HCT116 (cell line): ENCODE measurements at regions not wholly inside any gene's neighbourhood (a gene's known extent, or its start where the extent isn't known, plus 50 kb on each side); places are given as distances from the start of the nearest gene placed in this dataset.

Experiments
- ATAC-seq: fragments of 200-7000 bp; cut with Tn5 transposase; 2 replicates; pipeline ENCODE4 v1.9.1; 2020; ENCODE audit warnings: mild to moderate bottlenecking, moderate library complexity
- BruUV-seq: library from RNA; stranded (reverse); fragments of 400-500 nt; replicated peaks from 2 replicates; lab custom pipeline; 2021; lab: Mats Ljungman, UMichigan
- CTCF ChIA-PET: fragments of 300-600 bp; sonication (Branson Sonifier 250); formaldehyde crosslinking; loops from one replicate; lab custom pipeline; 2021; ENCODE audit warnings: antibody characterized with exemption; lab: Charles Lee
- POLR2A ChIA-PET: fragments of 300-600, 350-600 bp; sonication (Branson Sonifier 250); formaldehyde crosslinking; loops from one replicate; lab custom pipeline; 2021; ENCODE audit warnings: antibody characterized with exemption; lab: Charles Lee
- RAD21 ChIA-PET, 2 experiments: fragments of 300-600 bp; sonication (Branson Sonifier 250); formaldehyde crosslinking; loops; one replicate each; lab custom pipeline; 2023; ENCODE audit warnings: low total read pairs in 2 of 2; ENCODE audit not compliant: uncharacterized antibody in 2 of 2, unreplicated experiment in 2 of 2, low non-redundant PET in 1 of 2; lab: Charles Lee
- DNase-seq: peaks from one replicate; pipeline ENCODE4 v3.0.0-alpha.2; 2010; ENCODE audit warnings: low read depth, low spot score
- H2AFZ ChIP-seq: fragments of 200-600 bp; shearing (Covaris generic), sonication (generic); 2 replicates; pipeline ENCODE4 v1.6.1; 2017; ENCODE audit warnings: low read depth, mixed run types, mixed read lengths, antibody characterized with exemption, low read length; ENCODE audit not compliant: poor library complexity, severe bottlenecking
- H3K27ac ChIP-seq: 2 replicates; pipeline ENCODE4 v1.5.1; 2012; ENCODE audit warnings: low read depth, low read length
- H3K27me3 ChIP-seq: fragments of 200-600 bp; sonication (generic); 2 replicates; pipeline ENCODE4 v1.6.1; 2016; ENCODE audit warnings: mixed run types, low read length, mixed read lengths; ENCODE audit not compliant: insufficient read depth
- H3K36me3 ChIP-seq, 2 experiments: fragments of 200-500 bp in 1 of 2; fragments of 200-600 bp in 1 of 2; sonication (Bioruptor generic) in 1 of 2; sonication (generic) in 1 of 2; 2 replicates each; pipeline versions ENCODE4 v1.5.1 to v1.6.1; 2014 to 2016; ENCODE audit warnings: low read length in 2 of 2, inconsistent platforms in 1 of 2, mixed read lengths in 1 of 2, mixed run types in 1 of 2; ENCODE audit not compliant: insufficient read depth in 2 of 2, control insufficient read depth in 1 of 2
- H3K4me1 ChIP-seq, 2 experiments: fragments of 200-600 bp in 1 of 2; sonication (generic) in 1 of 2; 2 replicates each; pipeline versions ENCODE4 v1.5.1 to v1.6.1; 2012 to 2017; ENCODE audit warnings: low read length in 2 of 2, inconsistent platforms in 1 of 2, mild to moderate bottlenecking in 1 of 2, mixed read lengths in 1 of 2, mixed run types in 1 of 2, moderate library complexity in 1 of 2; ENCODE audit not compliant: insufficient read depth in 2 of 2, control insufficient read depth in 1 of 2
- H3K4me2 ChIP-seq: fragments of 200-600 bp; sonication (generic); 2 replicates; pipeline ENCODE4 v1.6.1; 2017; ENCODE audit warnings: mixed run types, low read length, mixed read lengths
- H3K4me3 ChIP-seq, 2 experiments: fragments of 200-600 bp in 1 of 2; sonication (generic) in 1 of 2; replicated peaks in 1 of 2; 2 replicates each; pipeline ENCODE4 v1.5.1; 2011 to 2016; ENCODE audit warnings: low read length in 2 of 2, control low read depth in 1 of 2, low read depth in 1 of 2, mild to moderate bottlenecking in 1 of 2, mixed read lengths in 1 of 2, mixed run types in 1 of 2
- H3K79me2 ChIP-seq: fragments of 200-600 bp; sonication (generic); 2 replicates; pipeline ENCODE4 v1.6.1; 2017; ENCODE audit warnings: mild to moderate bottlenecking, mixed run types, low read length, moderate library complexity, mixed read lengths; ENCODE audit not compliant: insufficient read depth
- H3K9ac ChIP-seq: fragments of 200-600 bp; sonication (generic); 2 replicates; pipeline ENCODE4 v1.6.1; 2016; ENCODE audit warnings: low read length, mixed read lengths
- H3K9me2 ChIP-seq: fragments of 200-600 bp; sonication (generic), shearing (Covaris generic); 2 replicates; pipeline ENCODE4 v1.6.1; 2017; ENCODE audit warnings: mixed run types, mild to moderate bottlenecking, moderate library complexity; ENCODE audit not compliant: insufficient read depth
- H3K9me3 ChIP-seq, 2 experiments: fragments of 200-500 bp in 1 of 2; fragments of 200-600 bp in 1 of 2; sonication (Bioruptor generic) in 1 of 2; sonication (generic) in 1 of 2; 2 replicates each; pipeline ENCODE4 v1.6.1; 2014 to 2017; ENCODE audit warnings: low read length in 2 of 2, mixed read lengths in 2 of 2, inconsistent platforms in 1 of 2, low read depth in 1 of 2, mild to moderate bottlenecking in 1 of 2, mixed run types in 1 of 2, moderate library complexity in 1 of 2; ENCODE audit not compliant: control insufficient read depth in 1 of 2, insufficient read depth in 1 of 2
- H4K20me1 ChIP-seq: fragments of 200-600 bp; sonication (generic), shearing (Covaris generic); 2 replicates; pipeline ENCODE4 v1.6.1; 2017; ENCODE audit warnings: mixed run types, mild to moderate bottlenecking, moderate library complexity; ENCODE audit not compliant: insufficient read depth
- CEBPB ChIP-seq: IDR thresholded peaks from 2 replicates; pipeline ENCODE4 v1.6.1; 2012; ENCODE audit warnings: low read depth
- EGR1 ChIP-seq: IDR thresholded peaks from 2 replicates; pipeline ENCODE4 v1.6.1; 2012; ENCODE audit warnings: low read depth
- EZH2 ChIP-seq: fragments of 200-600 bp; sonication (generic); IDR thresholded peaks from 2 replicates; pipeline ENCODE4 v1.6.1; 2017; ENCODE audit warnings: antibody characterized with exemption, mixed run types
- EZH2phosphoT487 ChIP-seq: fragments of 200-600 bp; IDR thresholded peaks from 2 replicates; pipeline ENCODE4 v1.6.1; 2018; ENCODE audit warnings: antibody characterized with exemption, borderline replicate concordance
- JUND ChIP-seq: IDR thresholded peaks from 2 replicates; pipeline ENCODE4 v1.6.1; 2012
- POLR2A ChIP-seq: IDR thresholded peaks from 2 replicates; pipeline ENCODE4 v1.7.0; 2011; ENCODE audit warnings: borderline replicate concordance; ENCODE audit not compliant: insufficient read depth, insufficient read length; ENCODE audit errors: extremely low read depth
- SIN3A ChIP-seq: IDR thresholded peaks from 2 replicates; pipeline ENCODE4 v1.6.1; 2012; ENCODE audit warnings: low read depth
- SP1 ChIP-seq: IDR thresholded peaks from 2 replicates; pipeline ENCODE4 v1.6.1; 2012; ENCODE audit warnings: low read depth
- SRF ChIP-seq: IDR thresholded peaks from 2 replicates; pipeline ENCODE4 v1.6.1; 2012; ENCODE audit warnings: low read depth
- TCF7L2 ChIP-seq: IDR thresholded peaks from 2 replicates; pipeline ENCODE4 v1.7.0; 2011; ENCODE audit warnings: borderline replicate concordance, inconsistent platforms; ENCODE audit not compliant: insufficient read depth, insufficient read length; ENCODE audit errors: extremely low read depth
- YY1 ChIP-seq: IDR thresholded peaks from 2 replicates; pipeline ENCODE4 v1.6.1; 2011; ENCODE audit warnings: low read length, low read depth, moderate library complexity, mild to moderate bottlenecking; ENCODE audit not compliant: insufficient replicate concordance; ENCODE audit errors: extremely low read depth
- ZFX ChIP-seq: fragments of 450-650 bp; IDR thresholded peaks from 2 replicates; pipeline ENCODE4 v1.6.1; 2017
- intact Hi-C: fragments of 100-400 bp; cut with micrococcal nuclease; formaldehyde crosslinking; loops from 2 replicates; pipeline ENCODE4 v1.10.0; 2022
- TF ChIP-seq, protein P1 (sequence below), 3 experiments: fragments of 200-600 bp in 1 of 3; sonication (generic) in 1 of 3; IDR thresholded peaks in 2 of 3; conservative IDR thresholded peaks in 1 of 3; 2 replicates each; pipeline ENCODE4 v1.5.1; 2012 to 2017; ENCODE audit warnings: low read depth in 2 of 3, low read length in 2 of 3, antibody characterized with exemption in 1 of 3, borderline replicate concordance in 1 of 3, control low read depth in 1 of 3, mild to moderate bottlenecking in 1 of 3, mixed read lengths in 1 of 3, mixed run types in 1 of 3, moderate library complexity in 1 of 3; ENCODE audit not compliant: insufficient read depth in 1 of 3
- TF ChIP-seq, protein P2 (sequence below): IDR thresholded peaks from 2 replicates; pipeline ENCODE4 v1.6.1; 2012
- TF ChIP-seq, protein P3 (sequence below): IDR thresholded peaks from 2 replicates; pipeline ENCODE4 v1.6.1; 2012
- TF ChIP-seq, protein P4 (sequence below): IDR thresholded peaks from 2 replicates; pipeline ENCODE4 v1.6.1; 2011; ENCODE audit warnings: mild to moderate bottlenecking, low read length, moderate library complexity; ENCODE audit not compliant: insufficient replicate concordance; ENCODE audit errors: extremely low read depth

DNA sequence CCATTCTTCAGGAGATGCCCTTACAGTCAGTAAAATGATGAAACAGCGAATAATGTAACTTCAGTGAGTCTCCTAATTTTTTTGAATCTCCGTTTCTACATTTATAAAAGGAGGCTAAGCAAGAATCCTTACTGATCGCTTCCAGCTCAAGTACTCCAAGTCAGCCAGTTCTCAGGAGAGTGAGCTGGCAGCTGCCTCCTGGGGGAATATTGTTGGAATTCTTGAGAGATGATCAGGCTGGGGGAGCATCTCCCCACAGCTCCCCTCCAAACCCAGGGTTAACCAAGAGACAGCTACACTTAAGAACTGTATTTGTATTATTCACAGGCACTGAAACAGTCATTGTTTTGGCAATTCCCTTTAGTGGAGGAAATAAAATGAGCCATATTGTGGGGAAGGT lies 89.1 kb upstream of the PCSK2 start:
- H3K4me2 ChIP-seq = no peak overlapping the region
- H2AFZ ChIP-seq = no peak overlapping the region
- no TSS peak for BruUV-seq
- H3K9me3 ChIP-seq = no peaks in the 10 kb centered on the region
- POLR2A ChIA-PET = no interaction called here
- RAD21 ChIA-PET = no interaction called here
- H3K27me3 ChIP-seq = peaks cover 2% of the 10 kb centered on the region; the same call in 1 of the 2 replicates
- TF ChIP-seq CEBPB (no peak), SP1 (no peak), ZFX (no peak), JUND (no peak), POLR2A (no peak), SIN3A (no peak), TCF7L2 (no peak), EZH2phosphoT487 (no peak)
- TF ChIP-seq, protein P1, sequence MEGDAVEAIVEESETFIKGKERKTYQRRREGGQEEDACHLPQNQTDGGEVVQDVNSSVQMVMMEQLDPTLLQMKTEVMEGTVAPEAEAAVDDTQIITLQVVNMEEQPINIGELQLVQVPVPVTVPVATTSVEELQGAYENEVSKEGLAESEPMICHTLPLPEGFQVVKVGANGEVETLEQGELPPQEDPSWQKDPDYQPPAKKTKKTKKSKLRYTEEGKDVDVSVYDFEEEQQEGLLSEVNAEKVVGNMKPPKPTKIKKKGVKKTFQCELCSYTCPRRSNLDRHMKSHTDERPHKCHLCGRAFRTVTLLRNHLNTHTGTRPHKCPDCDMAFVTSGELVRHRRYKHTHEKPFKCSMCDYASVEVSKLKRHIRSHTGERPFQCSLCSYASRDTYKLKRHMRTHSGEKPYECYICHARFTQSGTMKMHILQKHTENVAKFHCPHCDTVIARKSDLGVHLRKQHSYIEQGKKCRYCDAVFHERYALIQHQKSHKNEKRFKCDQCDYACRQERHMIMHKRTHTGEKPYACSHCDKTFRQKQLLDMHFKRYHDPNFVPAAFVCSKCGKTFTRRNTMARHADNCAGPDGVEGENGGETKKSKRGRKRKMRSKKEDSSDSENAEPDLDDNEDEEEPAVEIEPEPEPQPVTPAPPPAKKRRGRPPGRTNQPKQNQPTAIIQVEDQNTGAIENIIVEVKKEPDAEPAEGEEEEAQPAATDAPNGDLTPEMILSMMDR (IDR thresholded peaks at IDR 0.05 in 2 of 3, conservative IDR thresholded peaks at IDR 0.05 in 1 of 3; ENCODE audit: borderline replicate concordance in 1 of 3, insufficient read depth in 1 of 3, low read depth in 2 of 3, low read length in 2 of 3) = no peak
- TF ChIP-seq, protein P2, sequence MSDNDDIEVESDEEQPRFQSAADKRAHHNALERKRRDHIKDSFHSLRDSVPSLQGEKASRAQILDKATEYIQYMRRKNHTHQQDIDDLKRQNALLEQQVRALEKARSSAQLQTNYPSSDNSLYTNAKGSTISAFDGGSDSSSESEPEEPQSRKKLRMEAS = no peak
- TF ChIP-seq, all 23 proteins: peak for 0
- no peaks in the 10 kb centered on the region for H3K4me1 ChIP-seq
- no peak overlapping the region for H3K4me3 ChIP-seq
- CTCF ChIA-PET = no interaction called here
- ATAC-seq (no peak), DNase-seq (no peak)
- H3K36me3 ChIP-seq = no peaks in the 10 kb centered on the region
- no peaks in the 10 kb centered on the region for H3K9me2 ChIP-seq
- no peaks in the 10 kb centered on the region for H4K20me1 ChIP-seq
- no peaks in the 10 kb centered on the region for H3K79me2 ChIP-seq
- no peak overlapping the region for H3K9ac ChIP-seq
- H3K27ac ChIP-seq = no peak overlapping the region
- intact Hi-C loops = no loop called here

DNA sequence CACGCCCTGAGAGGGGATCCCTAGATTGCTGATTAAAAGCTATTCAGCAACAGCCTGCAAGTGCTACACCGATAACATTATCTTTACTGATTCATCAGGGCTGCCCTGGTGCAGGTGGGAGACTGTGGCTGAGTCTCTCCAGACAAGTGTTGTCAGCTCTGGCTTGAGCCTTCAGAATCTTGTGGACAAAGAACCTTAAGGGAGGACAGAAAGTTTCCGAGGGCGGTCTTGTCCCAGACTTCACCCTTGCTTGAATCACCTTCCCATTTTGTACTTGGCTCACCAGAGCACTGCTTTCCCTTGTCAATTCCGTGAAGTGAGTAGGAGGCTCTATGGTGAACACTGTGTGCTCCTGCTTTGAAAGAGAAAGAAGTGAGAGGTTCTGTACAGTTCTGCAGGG lies 88.6 kb upstream of the PCSK2 start:
- H3K4me3 ChIP-seq = no peak overlapping the region
- H3K9me2 ChIP-seq = no peaks in the 10 kb centered on the region
- intact Hi-C loops = no loop called here
- ATAC-seq = no peak
- no peak overlapping the region for H3K27ac ChIP-seq
- H3K4me1 ChIP-seq = no peaks in the 10 kb centered on the region
- H3K4me2 ChIP-seq = no peak overlapping the region
- ChIA-PET POLR2A (no interaction called here), CTCF (no interaction called here), RAD21 (no interaction called here)
- no peak overlapping the region for H3K9ac ChIP-seq
- H4K20me1 ChIP-seq = no peaks in the 10 kb centered on the region
- peaks cover 8% of the 10 kb centered on the region for H3K27me3 ChIP-seq
- TF ChIP-seq ZFX = no peak
- no peak for TF ChIP-seq YY1
- TF ChIP-seq EZH2phosphoT487 = no peak
- TF ChIP-seq EGR1 = no peak
- TF ChIP-seq SRF = no peak
- TF ChIP-seq, protein P2 = no peak
- TF ChIP-seq EZH2 = no peak
- TF ChIP-seq, protein P3, sequence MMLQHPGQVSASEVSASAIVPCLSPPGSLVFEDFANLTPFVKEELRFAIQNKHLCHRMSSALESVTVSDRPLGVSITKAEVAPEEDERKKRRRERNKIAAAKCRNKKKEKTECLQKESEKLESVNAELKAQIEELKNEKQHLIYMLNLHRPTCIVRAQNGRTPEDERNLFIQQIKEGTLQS = no peak
- TF ChIP-seq, protein P4, sequence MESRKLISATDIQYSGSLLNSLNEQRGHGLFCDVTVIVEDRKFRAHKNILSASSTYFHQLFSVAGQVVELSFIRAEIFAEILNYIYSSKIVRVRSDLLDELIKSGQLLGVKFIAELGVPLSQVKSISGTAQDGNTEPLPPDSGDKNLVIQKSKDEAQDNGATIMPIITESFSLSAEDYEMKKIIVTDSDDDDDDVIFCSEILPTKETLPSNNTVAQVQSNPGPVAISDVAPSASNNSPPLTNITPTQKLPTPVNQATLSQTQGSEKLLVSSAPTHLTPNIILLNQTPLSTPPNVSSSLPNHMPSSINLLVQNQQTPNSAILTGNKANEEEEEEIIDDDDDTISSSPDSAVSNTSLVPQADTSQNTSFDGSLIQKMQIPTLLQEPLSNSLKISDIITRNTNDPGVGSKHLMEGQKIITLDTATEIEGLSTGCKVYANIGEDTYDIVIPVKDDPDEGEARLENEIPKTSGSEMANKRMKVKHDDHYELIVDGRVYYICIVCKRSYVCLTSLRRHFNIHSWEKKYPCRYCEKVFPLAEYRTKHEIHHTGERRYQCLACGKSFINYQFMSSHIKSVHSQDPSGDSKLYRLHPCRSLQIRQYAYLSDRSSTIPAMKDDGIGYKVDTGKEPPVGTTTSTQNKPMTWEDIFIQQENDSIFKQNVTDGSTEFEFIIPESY = no peak
- H3K79me2 ChIP-seq = no peaks in the 10 kb centered on the region
- no TSS peak for BruUV-seq
- H2AFZ ChIP-seq = no peak overlapping the region
- no peaks in the 10 kb centered on the region for H3K9me3 ChIP-seq
- H3K36me3 ChIP-seq = no peaks in the 10 kb centered on the region
- DNase-seq = no peak
